HCT116 (cell line): ENCODE measurements at regions not wholly inside any gene's neighbourhood (a gene's known extent, or its start where the extent isn't known, plus 50 kb on each side); places are given as distances from the start of the nearest gene placed in this dataset.

ENCODE experiments used
- CTCF ChIP-seq, 3 experiments: fragments of 200-600 bp in 1 of 3; sonication (generic) in 1 of 3; IDR thresholded peaks in 2 of 3; conservative IDR thresholded peaks in 1 of 3; 2 replicates each; pipeline ENCODE4 v1.5.1; 2012 to 2017; ENCODE audit warnings: low read depth in 2 of 3, low read length in 2 of 3, antibody characterized with exemption in 1 of 3, borderline replicate concordance in 1 of 3, control low read depth in 1 of 3, mild to moderate bottlenecking in 1 of 3, mixed read lengths in 1 of 3, mixed run types in 1 of 3, moderate library complexity in 1 of 3; ENCODE audit not compliant: insufficient read depth in 1 of 3
- ELF1 ChIP-seq: IDR thresholded peaks from 2 replicates; pipeline ENCODE4 v1.6.1; 2012; ENCODE audit warnings: low read depth, borderline replicate concordance
- POLR2A ChIP-seq: IDR thresholded peaks from 2 replicates; pipeline ENCODE4 v1.7.0; 2011; ENCODE audit warnings: borderline replicate concordance; ENCODE audit not compliant: insufficient read depth, insufficient read length; ENCODE audit errors: extremely low read depth
- POLR2AphosphoS5 ChIP-seq: IDR thresholded peaks from 2 replicates; pipeline ENCODE4 v1.6.1; 2011; ENCODE audit warnings: mild to moderate bottlenecking, low read depth, low read length, moderate library complexity
- RAD21 ChIP-seq: IDR thresholded peaks from 2 replicates; pipeline ENCODE4 v1.6.1; 2012; ENCODE audit warnings: low read depth, mild to moderate bottlenecking
- REST ChIP-seq: IDR thresholded peaks from 2 replicates; pipeline ENCODE4 v1.6.1; 2012; ENCODE audit warnings: low read depth

- TF ChIP-seq POLR2AphosphoS5 (no peak), CTCF (IDR thresholded peaks at IDR 0.05 in 2 of 3, conservative IDR thresholded peaks at IDR 0.05 in 1 of 3; ENCODE audit: borderline replicate concordance in 1 of 3, insufficient read depth in 1 of 3, low read depth in 2 of 3, low read length in 2 of 3) (no peak), ELF1 (no peak), REST (no peak), RAD21 (no peak), POLR2A (no peak)
Observed at GRCh38 chr14:82045339-82045738, 511.7 kb upstream of the SEL1L start.
